ES-I3 (cell line): ENCODE measurements at regions not wholly inside any gene's neighbourhood (a gene's known extent, or its start where the extent isn't known, plus 50 kb on each side); places are given as distances from the start of the nearest gene placed in this dataset.
"Not testable (repeated sequence)": the region's sequence is repeated elsewhere in the genome, so short reads cannot be mapped to it uniquely, and the experiment has no call there.

Source experiments
- H3K36me3 ChIP-seq: 2 replicates; pipeline ENCODE4 v1.6.1; 2013; ENCODE audit warnings: mild to moderate bottlenecking, low read length, control low read depth, moderate library complexity; ENCODE audit not compliant: insufficient read depth
- H3K4me1 ChIP-seq: 2 replicates; pipeline ENCODE4 v1.6.1; 2013; ENCODE audit warnings: mild to moderate bottlenecking, control low read depth, low read length; ENCODE audit not compliant: insufficient read depth
- H3K9ac ChIP-seq: 2 replicates; pipeline ENCODE4 v1.6.1; 2013; ENCODE audit warnings: low read depth, mild to moderate bottlenecking, low read length, moderate library complexity
- H3K9me3 ChIP-seq: 2 replicates; pipeline ENCODE4 v1.6.1; 2013; ENCODE audit warnings: mild to moderate bottlenecking, low read length, moderate library complexity; ENCODE audit not compliant: control insufficient read depth, insufficient read depth

GRCh38 chr2:187996630-187997029 is 295.0 kb upstream of the GULP1 start:
- Histone ChIP-seq H3K9me3 (no peaks in the 10 kb centered on the region), H3K4me1 (peaks cover 38% of the 10 kb centered on the region), H3K9ac (no peak overlapping the region), H3K36me3 (no peaks in the 10 kb centered on the region)

GRCh38 chr2:188000189-188000588 is 291.5 kb upstream of the GULP1 start:
- no peaks in the 10 kb centered on the region for H3K36me3 ChIP-seq

DNA sequence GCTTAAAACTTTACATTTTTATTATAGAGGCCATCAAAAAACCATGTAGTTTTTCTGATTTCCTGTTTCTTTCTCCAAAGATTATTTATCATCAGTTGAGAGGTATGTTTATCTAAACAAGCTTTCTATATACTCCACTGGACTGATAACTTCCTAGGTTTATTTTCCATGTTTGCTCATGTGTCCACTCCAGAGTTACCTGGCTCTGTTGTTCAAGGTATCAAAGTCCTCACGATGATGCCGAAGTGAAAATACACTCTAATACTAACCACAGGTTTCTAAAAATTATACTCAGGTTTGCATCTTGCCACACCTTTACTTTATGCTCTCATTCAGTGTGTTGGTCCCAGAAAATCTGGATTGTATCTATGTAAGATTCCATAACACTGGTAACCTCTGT is 287.9 kb upstream of the GULP1 start:
- Histone ChIP-seq H3K9me3 (no peaks in the 10 kb centered on the region), H3K9ac (no peak overlapping the region), H3K36me3 (no peaks in the 10 kb centered on the region), H3K4me1 (peaks cover 4% of the 10 kb centered on the region; the same call in 1 of the 2 replicates)

More at GRCh38 chr2:188000189-188000588, 291.5 kb upstream of the GULP1 start:
- H3K4me1 ChIP-seq: peaks cover 8% of the 10 kb centered on the region; the same call in 1 of the 2 replicates
- no peaks in the 10 kb centered on the region for H3K9me3 ChIP-seq
- no peak overlapping the region for H3K9ac ChIP-seq

DNA sequence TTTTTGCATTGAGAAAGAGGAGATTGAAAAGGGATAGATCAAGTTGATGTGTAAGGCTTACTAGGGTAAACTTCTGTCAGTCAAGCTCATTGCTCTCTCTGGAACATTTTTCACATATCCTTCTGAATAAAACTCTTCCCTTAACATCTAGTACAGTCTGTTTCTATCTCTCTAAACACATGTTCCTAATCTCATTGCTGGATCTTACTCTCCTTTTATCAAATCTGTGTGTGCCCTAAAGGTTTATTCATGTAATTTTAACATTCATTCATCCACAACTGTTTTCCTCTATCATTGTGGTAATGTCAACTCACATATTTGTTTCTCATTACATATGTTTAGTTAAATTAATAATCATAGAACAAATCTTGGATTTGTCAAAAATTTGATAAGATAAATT is 277.9 kb upstream of the GULP1 start:
- Histone ChIP-seq H3K9ac (no peak overlapping the region), H3K9me3 (no peaks in the 10 kb centered on the region)

GRCh38 chr2:188016917-188017316 is 274.8 kb upstream of the GULP1 start:
- H3K9ac ChIP-seq: no peak overlapping the region
- no peaks in the 10 kb centered on the region for H3K36me3 ChIP-seq
- H3K4me1 ChIP-seq: no peaks in the 10 kb centered on the region
- H3K9me3 ChIP-seq: peaks cover 13% of the 10 kb centered on the region

More for the DNA sequence above, 277.9 kb upstream of the GULP1 start:
- H3K36me3 ChIP-seq: no peaks in the 10 kb centered on the region
- no peaks in the 10 kb centered on the region for H3K4me1 ChIP-seq

- no peaks in the 10 kb centered on the region for H3K4me1 ChIP-seq
- no peak overlapping the region for H3K9ac ChIP-seq
- no peaks in the 10 kb centered on the region for H3K36me3 ChIP-seq
- peaks cover 15% of the 10 kb centered on the region for H3K9me3 ChIP-seq
Observed at GRCh38 chr2:188022389-188022788, 269.3 kb upstream of the GULP1 start.

DNA sequence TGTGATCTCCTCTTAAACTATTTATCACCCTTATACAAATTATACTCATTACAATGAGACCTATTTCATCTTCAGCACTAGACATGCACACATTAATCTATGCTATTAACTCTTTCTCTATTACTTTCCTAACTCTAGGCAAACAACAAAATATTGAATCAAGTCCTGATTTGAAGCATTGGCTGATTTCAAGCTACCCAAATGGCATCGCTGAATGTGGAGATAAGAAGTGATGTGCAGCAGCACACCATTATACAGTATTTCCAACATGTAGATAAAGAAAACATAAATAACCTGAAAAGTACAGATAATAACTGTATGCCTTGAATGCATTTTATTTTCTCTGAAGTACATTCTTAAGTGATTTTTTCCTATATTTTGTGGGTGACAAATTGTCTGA is 268.6 kb upstream of the GULP1 start:
- Histone ChIP-seq H3K9ac (no peak overlapping the region), H3K4me1 (peaks cover 3% of the 10 kb centered on the region; the same call in 1 of the 2 replicates), H3K9me3 (peaks cover 15% of the 10 kb centered on the region), H3K36me3 (no peaks in the 10 kb centered on the region)

DNA sequence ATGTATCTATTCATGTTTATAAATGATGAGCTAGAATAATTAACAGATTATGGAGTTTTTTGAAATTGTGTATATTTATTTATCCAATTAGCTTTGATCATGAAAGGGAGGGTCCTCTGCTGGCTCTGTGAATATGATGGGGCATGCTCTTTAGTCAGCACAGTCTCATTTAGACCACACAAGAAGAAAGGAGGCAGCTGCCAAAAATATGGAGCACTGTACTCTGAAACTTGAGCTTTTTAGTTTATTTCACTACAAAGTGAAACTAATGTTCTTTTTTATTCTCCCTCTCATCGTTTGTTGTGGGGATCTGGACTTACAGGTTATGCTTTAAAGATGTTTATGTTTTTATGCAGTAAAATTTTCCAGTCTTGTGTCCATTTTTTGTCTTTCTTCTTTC is 266.9 kb upstream of the GULP1 start:
- Histone ChIP-seq H3K9me3 (peaks cover 10% of the 10 kb centered on the region), H3K9ac (no peak overlapping the region), H3K36me3 (no peaks in the 10 kb centered on the region), H3K4me1 (peaks cover 12% of the 10 kb centered on the region)

GRCh38 chr2:188028739-188029138 is 262.9 kb upstream of the GULP1 start:
- Histone ChIP-seq H3K9me3 (0 out of 2 replicates have a peak, but pooled peaks cover 2% of the 10 kb centered on the region), H3K9ac (no peak overlapping the region; the same call in 1 of the 2 replicates), H3K36me3 (no peaks in the 10 kb centered on the region), H3K4me1 (peaks cover 38% of the 10 kb centered on the region)

DNA sequence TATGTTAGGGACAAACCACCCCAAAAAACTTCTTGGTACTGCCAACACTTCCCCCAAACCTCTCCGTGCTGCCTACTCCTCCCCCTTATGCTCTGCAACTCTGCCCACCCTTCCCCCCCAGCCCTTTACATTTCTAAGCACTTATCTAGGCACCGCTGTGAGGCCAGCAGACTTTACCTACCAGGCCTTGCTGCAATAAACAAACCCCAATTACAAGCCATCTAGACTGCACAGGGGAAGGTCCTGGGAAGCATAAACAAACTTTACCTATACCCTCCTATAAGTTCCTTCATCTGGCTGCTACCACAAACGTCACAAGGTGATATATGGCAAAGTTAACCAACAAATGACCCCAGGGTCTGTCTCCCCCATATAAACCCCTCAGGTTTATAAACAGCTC is 259.4 kb upstream of the GULP1 start:
- Histone ChIP-seq H3K9ac (peak overlapping the region; percentile 46), H3K36me3 (peaks cover 8% of the 10 kb centered on the region; the same call in 1 of the 2 replicates), H3K4me1 (peaks cover 42% of the 10 kb centered on the region), H3K9me3 (no peaks in the 10 kb centered on the region)

DNA sequence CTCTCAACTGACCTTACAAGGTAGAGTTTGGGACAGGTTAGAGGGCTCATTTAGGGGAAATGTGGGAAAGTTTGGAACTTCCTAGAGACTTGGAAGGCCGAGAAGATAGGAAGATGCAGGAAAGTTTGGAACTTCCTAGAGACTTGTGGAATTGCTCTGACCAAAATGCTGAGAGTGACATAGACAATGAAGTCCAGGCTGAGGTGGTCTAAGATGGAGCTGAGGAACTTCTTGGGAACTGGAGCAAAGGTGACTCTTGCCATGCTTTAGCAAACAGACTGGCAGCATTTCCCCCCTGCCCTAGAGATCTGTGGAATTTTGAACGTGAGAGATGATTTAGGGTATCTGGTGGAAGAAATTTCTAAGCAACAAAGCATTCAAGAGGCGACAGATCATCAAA is 258.9 kb upstream of the GULP1 start:
- H3K4me1 ChIP-seq: peaks cover 41% of the 10 kb centered on the region
- H3K36me3 ChIP-seq: peaks cover 13% of the 10 kb centered on the region; the same call in 1 of the 2 replicates
- peak overlapping the region; percentile 46 for H3K9ac ChIP-seq
- no peaks in the 10 kb centered on the region for H3K9me3 ChIP-seq

GRCh38 chr2:188033240-188033639 is 258.4 kb upstream of the GULP1 start:
- H3K9me3 ChIP-seq: not testable (repeated sequence)
- peak overlapping the region; percentile 88 for H3K9ac ChIP-seq
- H3K4me1 ChIP-seq: peaks cover 37% of the 10 kb centered on the region
- H3K36me3 ChIP-seq: peaks cover 16% of the 10 kb centered on the region; the same call in 1 of the 2 replicates

DNA sequence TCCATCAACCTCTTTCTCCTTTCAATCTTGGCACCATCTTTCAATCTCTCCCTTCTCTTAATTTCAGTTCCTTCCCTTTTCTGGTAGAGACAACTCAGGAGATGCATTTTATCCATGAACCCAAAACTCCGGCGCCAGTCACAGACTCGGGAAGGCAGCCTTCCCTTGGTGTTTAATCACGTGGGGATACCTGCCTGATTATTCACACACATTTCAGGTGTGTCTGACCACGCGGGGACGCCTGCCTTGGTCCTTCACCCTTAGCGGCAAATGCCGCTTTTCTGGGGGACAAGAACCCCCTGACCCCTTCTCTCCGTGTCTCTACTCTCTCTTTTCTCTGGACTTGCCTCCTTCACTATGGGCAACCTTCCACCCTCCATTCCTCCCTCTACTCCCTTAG is 257.6 kb upstream of the GULP1 start:
- Histone ChIP-seq H3K9ac (peak overlapping the region; percentile 88), H3K36me3 (peaks cover 20% of the 10 kb centered on the region; the same call in 1 of the 2 replicates), H3K4me1 (peaks cover 32% of the 10 kb centered on the region)
- H3K9me3 ChIP-seq: not testable (repeated sequence)

GRCh38 chr2:188035377-188035776 is 256.3 kb upstream of the GULP1 start:
- peaks cover 27% of the 10 kb centered on the region for H3K36me3 ChIP-seq
- H3K4me1 ChIP-seq: peaks cover 25% of the 10 kb centered on the region
- H3K9me3 ChIP-seq: not testable (repeated sequence)
- peak overlapping the region; percentile 88 for H3K9ac ChIP-seq

DNA sequence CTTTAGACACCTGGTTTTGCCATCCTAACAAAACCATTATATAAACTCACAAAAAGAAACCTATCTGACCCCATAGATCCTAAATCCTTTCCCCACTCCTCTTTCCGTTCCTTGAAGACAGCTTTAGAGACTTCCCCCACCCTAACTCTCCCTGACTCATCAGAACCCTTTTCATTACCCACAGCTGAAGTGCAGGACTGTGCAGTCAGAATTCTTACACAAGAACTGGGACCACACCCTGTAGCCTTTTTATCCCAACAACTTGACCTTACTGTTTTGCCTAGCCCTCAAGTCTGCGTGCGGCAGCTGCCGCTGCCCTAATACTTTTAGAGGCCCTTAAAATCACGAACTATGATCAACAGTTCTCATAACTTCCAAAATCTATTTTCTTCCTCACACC is 254.9 kb upstream of the GULP1 start:
- H3K9me3 ChIP-seq: not testable (repeated sequence)
- peaks cover 27% of the 10 kb centered on the region for H3K36me3 ChIP-seq
- H3K4me1 ChIP-seq: peaks cover 13% of the 10 kb centered on the region
- H3K9ac ChIP-seq: peak overlapping the region; percentile 18

DNA sequence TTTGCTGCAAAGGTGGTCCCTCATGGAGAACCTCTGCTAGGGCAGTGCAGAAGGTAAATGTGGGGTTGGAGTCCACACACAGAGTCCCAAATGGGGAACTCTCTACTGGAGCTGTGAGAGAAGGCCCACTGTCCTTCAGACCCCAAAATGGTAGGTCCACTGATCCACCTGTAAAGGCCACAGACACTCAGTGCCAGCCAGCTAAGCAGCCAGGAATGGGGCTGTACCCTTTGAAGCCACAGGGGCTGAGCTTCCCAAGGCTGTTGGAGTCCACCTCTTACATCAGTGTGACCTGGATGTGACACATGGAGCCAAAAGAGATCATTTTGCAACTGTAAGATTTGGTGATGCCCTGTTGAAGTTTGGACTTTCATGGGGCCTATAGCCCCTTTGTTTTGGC is 252.4 kb upstream of the GULP1 start:
- Histone ChIP-seq H3K36me3 (peaks cover 40% of the 10 kb centered on the region), H3K9me3 (no peaks in the 10 kb centered on the region), H3K9ac (no peak overlapping the region), H3K4me1 (peaks cover 4% of the 10 kb centered on the region; the same call in 1 of the 2 replicates)
